Osteoblast (primary cell): ENCODE measurements at regions not wholly inside any gene's neighbourhood (a gene's known extent, or its start where the extent isn't known, plus 50 kb on each side); places are given as distances from the start of the nearest gene placed in this dataset.

Experiments used
- DNase-seq: peaks from one replicate; pipeline ENCODE4 v3.0.0; 2011; ENCODE audit warnings: low spot score, mixed read lengths; ENCODE audit not compliant: insufficient read length; ENCODE audit errors: missing footprints
- H2AFZ ChIP-seq: 2 replicates; pipeline ENCODE4 v1.6.0; 2011; ENCODE audit warnings: mild to moderate bottlenecking, low read length
- H3K27ac ChIP-seq: 2 replicates; pipeline ENCODE4 v1.5.1; 2011; ENCODE audit warnings: mild to moderate bottlenecking, low read depth, low read length, moderate library complexity
- H3K27me3 ChIP-seq: 2 replicates; pipeline ENCODE4 v1.6.0; 2012; ENCODE audit warnings: mild to moderate bottlenecking, control low read depth, inconsistent platforms, low read length, moderate library complexity; ENCODE audit not compliant: insufficient read depth
- H3K36me3 ChIP-seq: 2 replicates; pipeline ENCODE4 v1.5.1; 2011; ENCODE audit warnings: mild to moderate bottlenecking, low read length, control low read depth, moderate library complexity; ENCODE audit not compliant: insufficient read depth
- H3K4me1 ChIP-seq: 2 replicates; pipeline ENCODE4 v1.5.1; 2011; ENCODE audit warnings: mild to moderate bottlenecking, low read length, control low read depth, moderate library complexity; ENCODE audit not compliant: insufficient read depth
- H3K4me2 ChIP-seq: 2 replicates; pipeline ENCODE4 v1.6.0; 2011; ENCODE audit warnings: mild to moderate bottlenecking, low read length; ENCODE audit not compliant: insufficient read depth
- H3K4me3 ChIP-seq: fragments of 200-600 bp; sonication (generic); 3 replicates; pipeline ENCODE4 v1.5.1; 2012; ENCODE audit warnings: mild to moderate bottlenecking, low read length, inconsistent platforms; ENCODE audit not compliant: insufficient read depth
- H3K79me2 ChIP-seq: 2 replicates; pipeline ENCODE4 v1.6.0; 2012; ENCODE audit warnings: mild to moderate bottlenecking, low read length, control low read depth, inconsistent platforms; ENCODE audit not compliant: insufficient read depth
- H3K9me3 ChIP-seq: 2 replicates; pipeline ENCODE4 v1.5.1; 2011; ENCODE audit warnings: low read depth, low read length, control low read depth
- H4K20me1 ChIP-seq: 2 replicates; pipeline ENCODE4 v1.6.0; 2012; ENCODE audit warnings: mild to moderate bottlenecking, low read length, control low read depth; ENCODE audit not compliant: insufficient read depth
- CTCF ChIP-seq: IDR thresholded peaks from 2 replicates; pipeline ENCODE4 v1.5.1; 2011; ENCODE audit warnings: mild to moderate bottlenecking, low read depth, low read length, moderate library complexity; ENCODE audit errors: extremely low read depth

- no peaks in the 10 kb centered on the region for H3K27me3 ChIP-seq
Measured at GRCh38 chr4:32106767-32107166, 1386.6 kb downstream of the PCDH7 start.

GRCh38 chr4:32112891-32113290 lies 1392.7 kb downstream of the PCDH7 start:
- H3K27me3 ChIP-seq = no peaks in the 10 kb centered on the region
- no peaks in the 10 kb centered on the region for H3K79me2 ChIP-seq

More at GRCh38 chr4:32106767-32107166, 1386.6 kb downstream of the PCDH7 start:
- Histone ChIP-seq H3K4me1 (no peaks in the 10 kb centered on the region), H3K36me3 (no peaks in the 10 kb centered on the region), H4K20me1 (no peaks in the 10 kb centered on the region), H3K27ac (no peak overlapping the region), H3K4me2 (no peak overlapping the region), H3K9me3 (peaks cover 5% of the 10 kb centered on the region), H3K4me3 (no peak overlapping the region), H2AFZ (no peak overlapping the region), H3K79me2 (no peaks in the 10 kb centered on the region)
- no peak for TF ChIP-seq CTCF
- DNase-seq = no peak

GRCh38 chr4:32117693-32118092 lies 1397.5 kb downstream of the PCDH7 start:
- no peak for TF ChIP-seq CTCF
- Histone ChIP-seq H3K9me3 (peaks cover 2% of the 10 kb centered on the region), H3K4me3 (no peak overlapping the region), H3K36me3 (no peaks in the 10 kb centered on the region), H2AFZ (no peak overlapping the region), H3K4me2 (no peak overlapping the region), H3K4me1 (no peaks in the 10 kb centered on the region), H3K27me3 (no peaks in the 10 kb centered on the region), H4K20me1 (no peaks in the 10 kb centered on the region), H3K79me2 (no peaks in the 10 kb centered on the region), H3K27ac (no peak overlapping the region)
- DNase-seq = no peak

More at GRCh38 chr4:32112891-32113290, 1392.7 kb downstream of the PCDH7 start:
- Histone ChIP-seq H4K20me1 (no peaks in the 10 kb centered on the region), H3K4me2 (no peak overlapping the region), H3K27ac (no peak overlapping the region), H3K4me3 (no peak overlapping the region), H3K36me3 (no peaks in the 10 kb centered on the region), H3K4me1 (no peaks in the 10 kb centered on the region), H3K9me3 (peaks cover 3% of the 10 kb centered on the region), H2AFZ (no peak overlapping the region)
- no peak for TF ChIP-seq CTCF
- no peak for DNase-seq

GRCh38 chr4:32119907-32120306 lies 1399.7 kb downstream of the PCDH7 start:
- H3K79me2 ChIP-seq = no peaks in the 10 kb centered on the region
- H3K4me3 ChIP-seq = no peak overlapping the region
- H3K27ac ChIP-seq = no peak overlapping the region
- H3K36me3 ChIP-seq = no peaks in the 10 kb centered on the region
- no peak for DNase-seq
- H3K9me3 ChIP-seq = peaks cover 2% of the 10 kb centered on the region
- H3K4me2 ChIP-seq = no peak overlapping the region
- no peak overlapping the region for H2AFZ ChIP-seq
- H4K20me1 ChIP-seq = no peaks in the 10 kb centered on the region
- H3K4me1 ChIP-seq = no peaks in the 10 kb centered on the region
- TF ChIP-seq CTCF = no peak
- H3K27me3 ChIP-seq = no peaks in the 10 kb centered on the region
